GM12873 (cell line): ENCODE measurements at regions not wholly inside any gene's neighbourhood (a gene's known extent, or its start where the extent isn't known, plus 50 kb on each side); places are given as distances from the start of the nearest gene placed in this dataset.

ENCODE experiments used
- CTCF ChIP-seq: IDR thresholded peaks from 2 replicates; pipeline ENCODE4 v1.5.1; 2012; ENCODE audit warnings: low read depth, mild to moderate bottlenecking, moderate library complexity, low read length, control low read depth; ENCODE audit not compliant: insufficient read depth; ENCODE audit errors: missing control alignments

GRCh38 chr6:113358063-113358583 lies 499.0 kb upstream of the MARCKS start:
- no peak for TF ChIP-seq CTCF

DNA sequence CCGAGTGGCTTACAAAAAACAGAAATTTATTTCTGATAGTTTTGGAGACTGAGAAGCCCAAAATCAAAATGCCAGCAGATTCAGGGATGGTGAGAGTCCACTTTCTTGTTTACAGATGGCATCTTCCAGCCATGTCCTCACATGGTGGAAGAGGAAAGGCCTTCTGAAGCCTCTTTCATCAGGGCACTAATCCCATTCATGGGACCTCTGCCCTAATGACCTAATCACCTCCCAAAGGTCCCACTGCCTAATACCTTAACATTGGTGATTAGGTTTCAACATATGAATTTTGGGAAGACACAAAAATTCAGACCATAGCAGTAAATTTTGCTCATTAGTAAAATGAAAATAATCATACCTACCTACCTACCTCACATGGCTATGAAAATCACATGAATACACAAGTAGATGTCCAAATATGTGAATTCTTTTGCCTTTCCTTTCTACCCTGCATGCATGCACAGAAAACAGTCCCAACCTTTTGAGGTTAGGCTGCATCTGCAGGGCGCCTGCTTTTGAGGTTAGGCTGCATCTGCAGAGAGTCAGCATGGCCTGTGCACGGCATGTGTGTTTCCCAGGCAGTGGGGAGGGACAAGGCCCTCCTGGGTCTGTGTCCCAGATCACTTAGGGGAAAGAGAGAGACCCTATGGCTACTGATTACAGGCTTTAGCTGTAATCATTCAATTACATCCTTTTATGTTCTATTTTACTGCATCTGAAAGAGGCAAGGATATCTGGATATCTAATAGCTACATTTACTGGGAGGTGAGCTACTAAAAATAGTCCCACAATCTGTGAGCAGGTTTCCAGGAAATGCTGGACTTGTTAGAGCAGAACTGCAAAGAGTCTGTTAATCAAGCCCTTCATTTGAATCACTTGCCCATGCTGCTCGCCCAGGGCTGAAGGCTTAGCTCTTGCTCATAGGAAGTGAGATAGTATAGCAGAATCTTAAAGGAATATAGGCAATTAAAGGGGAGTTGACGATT lies 497.7 kb upstream of the MARCKS start:
- no peak for TF ChIP-seq CTCF

GRCh38 chr6:113361014-113361645 lies 496.0 kb upstream of the MARCKS start:
- TF ChIP-seq CTCF = no peak

GRCh38 chr6:113362301-113363047 lies 494.7 kb upstream of the MARCKS start:
- no peak for TF ChIP-seq CTCF

GRCh38 chr6:113363048-113363798 lies 493.9 kb upstream of the MARCKS start:
- TF ChIP-seq CTCF = no peak

GRCh38 chr6:113363866-113364265 lies 493.3 kb upstream of the MARCKS start:
- TF ChIP-seq CTCF = no peak
